SU-DHL-6 (cell line): ENCODE measurements at regions not wholly inside any gene's neighbourhood (a gene's known extent, or its start where the extent isn't known, plus 50 kb on each side); places are given as distances from the start of the nearest gene placed in this dataset.
"Not testable (repeated sequence)": the region's sequence is repeated elsewhere in the genome, so short reads cannot be mapped to it uniquely, and the experiment has no call there.

Source experiments
- H2AFZ ChIP-seq: fragments of 200-600 bp; sonication (generic); 2 replicates; pipeline ENCODE4 v1.6.1; 2014; ENCODE audit warnings: low read depth, mild to moderate bottlenecking, moderate library complexity, mixed read lengths, antibody characterized with exemption, low read length; ENCODE audit not compliant: severe bottlenecking
- H3F3A ChIP-seq: fragments of 200-600 bp; shearing (Covaris generic); 2 replicates; pipeline ENCODE4 v1.6.0; 2016; ENCODE audit warnings: antibody characterized with exemption, mild to moderate bottlenecking; ENCODE audit not compliant: insufficient read depth
- H3K27ac ChIP-seq: fragments of 200-600 bp; sonication (generic); 2 replicates; pipeline ENCODE4 v1.5.1; 2016; ENCODE audit warnings: low read depth, mild to moderate bottlenecking, low read length, moderate library complexity, mixed read lengths
- H3K27me3 ChIP-seq: fragments of 200-600 bp; sonication (generic), shearing (Covaris generic); 2 replicates; pipeline ENCODE4 v1.6.0; 2014; ENCODE audit warnings: mild to moderate bottlenecking, low read length
- H3K36me3 ChIP-seq: fragments of 200-600 bp; sonication (generic); 2 replicates; pipeline ENCODE4 v1.6.1; 2014; ENCODE audit warnings: mild to moderate bottlenecking, low read length, mixed read lengths
- H3K4me2 ChIP-seq: fragments of 300-600, 200-600 bp; shearing (Covaris generic), sonication (generic); 2 replicates; pipeline ENCODE4 v1.6.0; 2014; ENCODE audit warnings: low read length, low read depth, mild to moderate bottlenecking; ENCODE audit not compliant: poor library complexity, severe bottlenecking
- H3K4me3 ChIP-seq: fragments of 200-600 bp; sonication (generic); 2 replicates; pipeline ENCODE4 v1.5.1; 2014; ENCODE audit warnings: antibody characterized with exemption, low read length, mild to moderate bottlenecking, mixed read lengths; ENCODE audit not compliant: insufficient read depth, poor library complexity, severe bottlenecking
- H3K79me2 ChIP-seq: fragments of 200-600 bp; sonication (generic); 2 replicates; pipeline ENCODE4 v1.6.1; 2014; ENCODE audit warnings: mild to moderate bottlenecking, low read length, moderate library complexity; ENCODE audit not compliant: insufficient read depth
- H3K9ac ChIP-seq: fragments of 200-600 bp; sonication (generic); 2 replicates; pipeline ENCODE4 v1.7.0; 2014; ENCODE audit warnings: mild to moderate bottlenecking, low read length
- H3K9me2 ChIP-seq: fragments of 200-600 bp; sonication (generic); replicated peaks from 2 replicates; pipeline ENCODE4 v1.6.1; 2014; ENCODE audit warnings: low read length; ENCODE audit not compliant: insufficient read depth
- H3K9me3 ChIP-seq: fragments of 200-600 bp; sonication (generic); 2 replicates; pipeline ENCODE4 v1.6.1; 2014; ENCODE audit warnings: low read length, mixed read lengths; ENCODE audit not compliant: insufficient read depth
- H4K20me1 ChIP-seq: fragments of 200-600 bp; sonication (generic); 2 replicates; pipeline ENCODE4 v1.6.1; 2014; ENCODE audit warnings: low read depth, mild to moderate bottlenecking, antibody characterized with exemption, low read length, moderate library complexity, mixed read lengths
- EZH2phosphoT487 ChIP-seq: fragments of 200-600 bp; sonication (generic), shearing (Covaris generic); conservative IDR thresholded peaks from 2 replicates; pipeline ENCODE4 v1.6.1; 2018; ENCODE audit warnings: mild to moderate bottlenecking, antibody characterized with exemption, low read length, moderate library complexity, mixed read lengths
- TF ChIP-seq, protein P1 (sequence below): fragments of 200-600 bp; sonication (generic); IDR thresholded peaks from one replicate; pipeline ENCODE4 v1.5.1; 2017; ENCODE audit warnings: antibody characterized with exemption, mild to moderate bottlenecking, low read length, moderate library complexity; ENCODE audit not compliant: insufficient read depth, poor library complexity, severe bottlenecking

- Histone ChIP-seq H3K9me2 (no peaks in the 10 kb centered on the region), H2AFZ (no peak overlapping the region), H3K4me2 (no peak overlapping the region), H3F3A (no peaks in the 10 kb centered on the region), H3K9me3 (no peaks in the 10 kb centered on the region), H3K36me3 (no peaks in the 10 kb centered on the region), H3K27ac (no peak overlapping the region), H3K4me3 (no peak overlapping the region), H3K27me3 (no peaks in the 10 kb centered on the region), H4K20me1 (no peaks in the 10 kb centered on the region), H3K9ac (no peak overlapping the region), H3K79me2 (no peaks in the 10 kb centered on the region)
- no peak for TF ChIP-seq EZH2phosphoT487
- TF ChIP-seq, protein P1, sequence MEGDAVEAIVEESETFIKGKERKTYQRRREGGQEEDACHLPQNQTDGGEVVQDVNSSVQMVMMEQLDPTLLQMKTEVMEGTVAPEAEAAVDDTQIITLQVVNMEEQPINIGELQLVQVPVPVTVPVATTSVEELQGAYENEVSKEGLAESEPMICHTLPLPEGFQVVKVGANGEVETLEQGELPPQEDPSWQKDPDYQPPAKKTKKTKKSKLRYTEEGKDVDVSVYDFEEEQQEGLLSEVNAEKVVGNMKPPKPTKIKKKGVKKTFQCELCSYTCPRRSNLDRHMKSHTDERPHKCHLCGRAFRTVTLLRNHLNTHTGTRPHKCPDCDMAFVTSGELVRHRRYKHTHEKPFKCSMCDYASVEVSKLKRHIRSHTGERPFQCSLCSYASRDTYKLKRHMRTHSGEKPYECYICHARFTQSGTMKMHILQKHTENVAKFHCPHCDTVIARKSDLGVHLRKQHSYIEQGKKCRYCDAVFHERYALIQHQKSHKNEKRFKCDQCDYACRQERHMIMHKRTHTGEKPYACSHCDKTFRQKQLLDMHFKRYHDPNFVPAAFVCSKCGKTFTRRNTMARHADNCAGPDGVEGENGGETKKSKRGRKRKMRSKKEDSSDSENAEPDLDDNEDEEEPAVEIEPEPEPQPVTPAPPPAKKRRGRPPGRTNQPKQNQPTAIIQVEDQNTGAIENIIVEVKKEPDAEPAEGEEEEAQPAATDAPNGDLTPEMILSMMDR: no peak
Measured at GRCh38 chrX:76821276-76821675, 393.8 kb downstream of the MAGEE1 start.

DNA sequence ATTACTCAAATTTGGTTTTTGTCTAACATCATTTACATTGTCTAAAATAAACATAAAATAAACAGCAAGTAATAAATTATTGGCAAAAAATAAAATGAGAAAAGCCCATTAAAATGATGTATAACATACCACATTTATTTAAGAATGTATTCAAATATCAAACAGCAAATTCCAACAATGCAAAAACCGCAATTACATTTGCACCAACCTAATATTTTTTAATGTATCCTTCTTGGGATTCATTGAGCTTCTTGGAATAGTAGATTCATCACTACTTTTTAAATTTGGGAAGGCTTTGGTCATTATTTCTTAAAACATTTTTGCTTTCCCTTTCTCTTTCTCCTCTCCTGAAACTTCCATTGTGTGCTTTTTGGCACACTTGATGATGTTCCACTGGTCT is 400.2 kb downstream of the MAGEE1 start:
- Histone ChIP-seq H4K20me1 (no peaks in the 10 kb centered on the region), H3K79me2 (no peaks in the 10 kb centered on the region), H3K27ac (no peak overlapping the region), H3K9me3 (no peaks in the 10 kb centered on the region), H3K36me3 (no peaks in the 10 kb centered on the region), H3K4me2 (no peak overlapping the region), H3K27me3 (no peaks in the 10 kb centered on the region), H3K9me2 (no peaks in the 10 kb centered on the region), H2AFZ (no peak overlapping the region), H3K9ac (no peak overlapping the region), H3K4me3 (no peak overlapping the region), H3F3A (no peaks in the 10 kb centered on the region)
- TF ChIP-seq, protein P1: no peak
- no peak for TF ChIP-seq EZH2phosphoT487

DNA sequence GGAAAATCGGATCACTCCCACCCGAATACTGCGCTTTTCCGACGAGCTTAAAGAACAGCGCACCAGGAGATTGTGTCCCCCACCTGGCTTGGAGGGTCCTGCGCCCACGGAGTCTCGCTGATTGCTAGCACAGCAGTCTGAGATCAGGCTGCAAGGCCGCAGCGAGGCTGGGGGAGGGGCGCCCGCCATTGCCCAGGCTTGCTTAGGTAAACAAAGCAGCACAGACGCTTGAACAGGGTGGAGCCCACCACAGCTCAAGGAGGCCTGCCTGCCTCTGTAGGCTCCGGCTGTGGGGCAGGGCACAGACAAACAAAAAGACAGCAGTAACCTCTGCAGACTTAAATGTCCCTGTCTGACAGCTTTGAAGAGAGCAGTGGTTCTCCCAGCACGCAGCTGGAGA is 413.4 kb downstream of the MAGEE1 start:
- H3K9me3 ChIP-seq, H3K9me2 ChIP-seq, H3K27me3 ChIP-seq, H3K9ac ChIP-seq, H4K20me1 ChIP-seq, H3K27ac ChIP-seq, H3K4me3 ChIP-seq, H2AFZ ChIP-seq, H3F3A ChIP-seq, H3K36me3 ChIP-seq, H3K79me2 ChIP-seq, H3K4me2 ChIP-seq: not testable (repeated sequence)

DNA sequence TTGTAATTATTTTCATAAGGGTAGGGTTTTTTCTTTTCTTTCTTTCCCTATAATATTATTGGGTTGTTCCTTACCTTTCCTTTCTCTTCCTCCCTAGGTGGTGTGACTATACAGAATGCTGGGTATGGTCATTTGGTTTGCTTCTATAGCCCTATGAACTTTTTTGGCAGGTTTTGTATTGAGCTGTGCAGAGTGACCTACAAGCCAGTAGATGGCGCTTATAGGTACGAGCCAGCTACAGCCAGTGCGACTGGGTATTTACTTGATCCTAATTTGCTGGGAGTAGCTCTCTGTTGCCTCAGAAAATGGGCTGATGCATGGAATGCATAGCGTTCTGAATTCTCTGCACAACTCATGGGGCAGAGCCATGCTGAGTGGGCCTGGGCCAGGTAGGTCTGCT is 423.3 kb downstream of the MAGEE1 start:
- Histone ChIP-seq H3K9me3 (no peaks in the 10 kb centered on the region), H3K79me2 (no peaks in the 10 kb centered on the region)

More for the DNA sequence above, 423.3 kb downstream of the MAGEE1 start:
- no peak overlapping the region for H2AFZ ChIP-seq
- H3K4me3 ChIP-seq: no peak overlapping the region
- H3K36me3 ChIP-seq: no peaks in the 10 kb centered on the region
- H3K27me3 ChIP-seq: no peaks in the 10 kb centered on the region
- no peak overlapping the region for H3K4me2 ChIP-seq
- no peaks in the 10 kb centered on the region for H3K9me2 ChIP-seq
- H3K9ac ChIP-seq: no peak overlapping the region
- H4K20me1 ChIP-seq: no peaks in the 10 kb centered on the region
- no peak overlapping the region for H3K27ac ChIP-seq
- TF ChIP-seq EZH2phosphoT487: no peak
- TF ChIP-seq, protein P1: no peak
- H3F3A ChIP-seq: no peaks in the 10 kb centered on the region
